HG03575 (cell line): ENCODE measurements at regions not wholly inside any gene's neighbourhood (a gene's known extent, or its start where the extent isn't known, plus 50 kb on each side); places are given as distances from the start of the nearest gene placed in this dataset.

Experiments used
- ATAC-seq: cut with Tn5 transposase; IDR thresholded peaks from one replicate; pipeline ENCODE4 v1.9.1; 2021; ENCODE audit not compliant: unreplicated experiment, insufficient number of reproducible peaks, low FRiP score; ENCODE audit errors: extremely low read depth

- no peak for ATAC-seq
Observed at GRCh38 chr4:30385650-30386049, 334.5 kb upstream of the PCDH7 start.

GRCh38 chr4:30386266-30386895, 333.8 kb upstream of the PCDH7 start:
- no peak for ATAC-seq

GRCh38 chr4:30395902-30396301, 324.3 kb upstream of the PCDH7 start:
- ATAC-seq: no peak

- ATAC-seq: no peak
Observed at GRCh38 chr4:30396772-30397475, 323.2 kb upstream of the PCDH7 start.

GRCh38 chr4:30399476-30399875, 320.7 kb upstream of the PCDH7 start:
- no peak for ATAC-seq

- no peak for ATAC-seq
Observed at GRCh38 chr4:30402276-30402675, 317.9 kb upstream of the PCDH7 start.

GRCh38 chr4:30413915-30414314, 306.3 kb upstream of the PCDH7 start:
- no peak for ATAC-seq

GRCh38 chr4:30416547-30416946, 303.6 kb upstream of the PCDH7 start:
- no peak for ATAC-seq

- ATAC-seq: no peak
Observed at GRCh38 chr4:30427932-30428331, 292.2 kb upstream of the PCDH7 start.

- ATAC-seq: no peak
Observed at GRCh38 chr4:30429813-30430761, 290.1 kb upstream of the PCDH7 start.

- ATAC-seq: no peak
Observed at GRCh38 chr4:30434656-30435055, 285.5 kb upstream of the PCDH7 start.

- ATAC-seq: no peak
Observed at GRCh38 chr4:30436394-30436793, 283.8 kb upstream of the PCDH7 start.

- ATAC-seq: no peak
Observed at GRCh38 chr4:30437316-30437715, 282.9 kb upstream of the PCDH7 start.

- ATAC-seq: no peak
Observed at GRCh38 chr4:30443289-30443688, 276.9 kb upstream of the PCDH7 start.

GRCh38 chr4:30450474-30450873, 269.7 kb upstream of the PCDH7 start:
- ATAC-seq: no peak

GRCh38 chr4:30454504-30454903, 265.7 kb upstream of the PCDH7 start:
- no peak for ATAC-seq

GRCh38 chr4:30456716-30457115, 263.5 kb upstream of the PCDH7 start:
- no peak for ATAC-seq

GRCh38 chr4:30460818-30461217, 259.4 kb upstream of the PCDH7 start:
- no peak for ATAC-seq

- no peak for ATAC-seq
Observed at GRCh38 chr4:30461218-30461617, 259.0 kb upstream of the PCDH7 start.
